ENCODE measurements at regions not wholly inside any gene's neighbourhood (a gene's known extent, or its start where the extent isn't known, plus 50 kb on each side); places are given as distances from the start of the nearest gene placed in this dataset.
"Not testable (repeated sequence)": the region's sequence is repeated elsewhere in the genome, so short reads cannot be mapped to it uniquely, and the experiment has no call there.

GRCh38 chr5:106874531-106874930, 796.2 kb downstream of the EFNA5 start:
- DNase-seq, result no peak

- no peak for DNase-seq
Measured at GRCh38 chr5:106873568-106873967, 797.2 kb downstream of the EFNA5 start.

- no peak for DNase-seq
Measured at GRCh38 chr5:106865279-106865678, 805.5 kb downstream of the EFNA5 start.

GRCh38 chr5:106862450-106863193, 808.1 kb downstream of the EFNA5 start:
- no peak for DNase-seq

- DNase-seq, result no peak
Measured at GRCh38 chr5:106860398-106861044, 810.2 kb downstream of the EFNA5 start.

- DNase-seq, result no peak
Measured at GRCh38 chr5:106858616-106859015, 812.1 kb downstream of the EFNA5 start.

- no peak for DNase-seq
Measured at GRCh38 chr5:106854922-106855321, 815.8 kb downstream of the EFNA5 start.

GRCh38 chr5:106854105-106854687, 816.5 kb downstream of the EFNA5 start:
- DNase-seq, result no peak

GRCh38 chr5:106853266-106853665, 817.5 kb downstream of the EFNA5 start:
- no peak for DNase-seq

GRCh38 chr5:106849266-106849665, 821.5 kb downstream of the EFNA5 start:
- no peak for DNase-seq

GRCh38 chr5:106843812-106844416, 826.8 kb downstream of the EFNA5 start:
- DNase-seq, result no peak

- DNase-seq, result no peak
Measured at GRCh38 chr5:106833517-106833916, 837.2 kb downstream of the EFNA5 start.

- no peak for DNase-seq
Measured at GRCh38 chr5:106827061-106827460, 843.7 kb downstream of the EFNA5 start.

GRCh38 chr5:106825374-106825773, 845.4 kb downstream of the EFNA5 start:
- DNase-seq, result no peak

- no peak for DNase-seq
Measured at GRCh38 chr5:106822851-106823250, 847.9 kb downstream of the EFNA5 start.

- DNase-seq, result no peak
Measured at GRCh38 chr5:106818552-106818951, 852.2 kb downstream of the EFNA5 start.

- DNase-seq, result no peak
Measured at GRCh38 chr5:106814961-106815360, 855.8 kb downstream of the EFNA5 start.

GRCh38 chr5:106801554-106801953, 869.2 kb downstream of the EFNA5 start:
- no peak for DNase-seq

GRCh38 chr5:106797996-106798395, 872.7 kb downstream of the EFNA5 start:
- no peak for DNase-seq

- no peak for DNase-seq
Measured at GRCh38 chr5:106796081-106796480, 874.7 kb downstream of the EFNA5 start.

GRCh38 chr5:106784846-106785245, 885.9 kb downstream of the EFNA5 start:
- no peak for DNase-seq

- no peak for DNase-seq
Measured at GRCh38 chr5:106780355-106780754, 890.4 kb downstream of the EFNA5 start.

- DNase-seq, result not testable (repeated sequence)
Measured at GRCh38 chr5:106776515-106776914, 894.2 kb downstream of the EFNA5 start.

- no peak for DNase-seq
Measured at GRCh38 chr5:106768392-106768791, 902.3 kb downstream of the EFNA5 start.
